SU-DHL-6 (cell line): ENCODE measurements at regions not wholly inside any gene's neighbourhood (a gene's known extent, or its start where the extent isn't known, plus 50 kb on each side); places are given as distances from the start of the nearest gene placed in this dataset.

Experiments
- H2AFZ ChIP-seq: fragments of 200-600 bp; sonication (generic); 2 replicates; pipeline ENCODE4 v1.6.1; 2014; ENCODE audit warnings: low read depth, mild to moderate bottlenecking, moderate library complexity, mixed read lengths, antibody characterized with exemption, low read length; ENCODE audit not compliant: severe bottlenecking
- H3F3A ChIP-seq: fragments of 200-600 bp; shearing (Covaris generic); 2 replicates; pipeline ENCODE4 v1.6.0; 2016; ENCODE audit warnings: antibody characterized with exemption, mild to moderate bottlenecking; ENCODE audit not compliant: insufficient read depth
- H3K27ac ChIP-seq: fragments of 200-600 bp; sonication (generic); 2 replicates; pipeline ENCODE4 v1.5.1; 2016; ENCODE audit warnings: low read depth, mild to moderate bottlenecking, low read length, moderate library complexity, mixed read lengths
- H3K27me3 ChIP-seq: fragments of 200-600 bp; sonication (generic), shearing (Covaris generic); 2 replicates; pipeline ENCODE4 v1.6.0; 2014; ENCODE audit warnings: mild to moderate bottlenecking, low read length
- H3K36me3 ChIP-seq: fragments of 200-600 bp; sonication (generic); 2 replicates; pipeline ENCODE4 v1.6.1; 2014; ENCODE audit warnings: mild to moderate bottlenecking, low read length, mixed read lengths
- H3K4me2 ChIP-seq: fragments of 300-600, 200-600 bp; shearing (Covaris generic), sonication (generic); 2 replicates; pipeline ENCODE4 v1.6.0; 2014; ENCODE audit warnings: low read length, low read depth, mild to moderate bottlenecking; ENCODE audit not compliant: poor library complexity, severe bottlenecking
- H3K4me3 ChIP-seq: fragments of 200-600 bp; sonication (generic); 2 replicates; pipeline ENCODE4 v1.5.1; 2014; ENCODE audit warnings: antibody characterized with exemption, low read length, mild to moderate bottlenecking, mixed read lengths; ENCODE audit not compliant: insufficient read depth, poor library complexity, severe bottlenecking
- H3K79me2 ChIP-seq: fragments of 200-600 bp; sonication (generic); 2 replicates; pipeline ENCODE4 v1.6.1; 2014; ENCODE audit warnings: mild to moderate bottlenecking, low read length, moderate library complexity; ENCODE audit not compliant: insufficient read depth
- H3K9ac ChIP-seq: fragments of 200-600 bp; sonication (generic); 2 replicates; pipeline ENCODE4 v1.7.0; 2014; ENCODE audit warnings: mild to moderate bottlenecking, low read length
- H3K9me2 ChIP-seq: fragments of 200-600 bp; sonication (generic); replicated peaks from 2 replicates; pipeline ENCODE4 v1.6.1; 2014; ENCODE audit warnings: low read length; ENCODE audit not compliant: insufficient read depth
- H3K9me3 ChIP-seq: fragments of 200-600 bp; sonication (generic); 2 replicates; pipeline ENCODE4 v1.6.1; 2014; ENCODE audit warnings: low read length, mixed read lengths; ENCODE audit not compliant: insufficient read depth
- H4K20me1 ChIP-seq: fragments of 200-600 bp; sonication (generic); 2 replicates; pipeline ENCODE4 v1.6.1; 2014; ENCODE audit warnings: low read depth, mild to moderate bottlenecking, antibody characterized with exemption, low read length, moderate library complexity, mixed read lengths
- CTCF ChIP-seq: fragments of 200-600 bp; sonication (generic); IDR thresholded peaks from one replicate; pipeline ENCODE4 v1.5.1; 2017; ENCODE audit warnings: antibody characterized with exemption, mild to moderate bottlenecking, low read length, moderate library complexity; ENCODE audit not compliant: insufficient read depth, poor library complexity, severe bottlenecking
- EZH2phosphoT487 ChIP-seq: fragments of 200-600 bp; sonication (generic), shearing (Covaris generic); conservative IDR thresholded peaks from 2 replicates; pipeline ENCODE4 v1.6.1; 2018; ENCODE audit warnings: mild to moderate bottlenecking, antibody characterized with exemption, low read length, moderate library complexity, mixed read lengths

- no peaks in the 10 kb centered on the region for H3K9me2 ChIP-seq
- H2AFZ ChIP-seq = no peak overlapping the region
- no peak overlapping the region for H3K4me2 ChIP-seq
- H3K27ac ChIP-seq = no peak overlapping the region
- H3K9me3 ChIP-seq = no peaks in the 10 kb centered on the region
- H3K79me2 ChIP-seq = no peaks in the 10 kb centered on the region
- no peak overlapping the region for H3K9ac ChIP-seq
- H3F3A ChIP-seq = no peaks in the 10 kb centered on the region
- no peak for TF ChIP-seq CTCF
- H4K20me1 ChIP-seq = no peaks in the 10 kb centered on the region
- no peaks in the 10 kb centered on the region for H3K36me3 ChIP-seq
- H3K4me3 ChIP-seq = no peak overlapping the region
- H3K27me3 ChIP-seq = no peaks in the 10 kb centered on the region
Observed at GRCh38 chr17:33778505-33779233, 476.4 kb upstream of the CCL2 start.

- H3K9ac ChIP-seq = no peak overlapping the region
- H3K4me2 ChIP-seq = no peak overlapping the region
- H2AFZ ChIP-seq = no peak overlapping the region
- no peak overlapping the region for H3K4me3 ChIP-seq
- H3F3A ChIP-seq = no peaks in the 10 kb centered on the region
- H3K27ac ChIP-seq = no peak overlapping the region
- no peaks in the 10 kb centered on the region for H3K9me2 ChIP-seq
- H3K79me2 ChIP-seq = no peaks in the 10 kb centered on the region
- no peaks in the 10 kb centered on the region for H3K9me3 ChIP-seq
- H3K36me3 ChIP-seq = no peaks in the 10 kb centered on the region
- H3K27me3 ChIP-seq = no peaks in the 10 kb centered on the region
- TF ChIP-seq CTCF = peak; percentile 94
- TF ChIP-seq EZH2phosphoT487 = no peak
- H4K20me1 ChIP-seq = no peaks in the 10 kb centered on the region
Observed at GRCh38 chr17:33779234-33779591, 475.9 kb upstream of the CCL2 start.

GRCh38 chr17:33785281-33785680 is 469.8 kb upstream of the CCL2 start:
- H3K9ac ChIP-seq = no peak overlapping the region
- no peaks in the 10 kb centered on the region for H3K9me2 ChIP-seq
- TF ChIP-seq CTCF (no peak), EZH2phosphoT487 (no peak)
- no peaks in the 10 kb centered on the region for H3K79me2 ChIP-seq
- no peaks in the 10 kb centered on the region for H3K9me3 ChIP-seq
- H3K27me3 ChIP-seq = no peaks in the 10 kb centered on the region
- no peaks in the 10 kb centered on the region for H3F3A ChIP-seq
- H3K36me3 ChIP-seq = no peaks in the 10 kb centered on the region
- no peak overlapping the region for H2AFZ ChIP-seq
- no peak overlapping the region for H3K27ac ChIP-seq
- no peak overlapping the region for H3K4me3 ChIP-seq
- no peaks in the 10 kb centered on the region for H4K20me1 ChIP-seq
- no peak overlapping the region for H3K4me2 ChIP-seq
